Transverse colon (tissue), 4 donors: ENCODE measurements at regions not wholly inside any gene's neighbourhood (a gene's known extent, or its start where the extent isn't known, plus 50 kb on each side); places are given as distances from the start of the nearest gene placed in this dataset.

Experiments used
- DNase-seq: peaks from one replicate; pipeline ENCODE4 v3.0.0-alpha.2; 2019
- H3K27ac ChIP-seq, 4 donors: fragments of 200-600 bp; sonication (generic); 2 replicates each; pipeline ENCODE4 v1.5.1; 2016 to 2018; ENCODE audit warnings: inconsistent platforms in 4 of 4
- H3K27me3 ChIP-seq: fragments of 200-600 bp; sonication (generic); 2 replicates; pipeline ENCODE4 v1.5.1; 2017; ENCODE audit warnings: inconsistent platforms
- H3K36me3 ChIP-seq, 4 donors: fragments of 200-600 bp; sonication (generic); 2 replicates each; pipeline ENCODE4 v1.5.1; 2017 to 2019; ENCODE audit warnings: inconsistent platforms in 4 of 4
- H3K4me1 ChIP-seq, 4 donors: fragments of 200-600 bp; sonication (generic); 2 replicates each; pipeline ENCODE4 v1.5.1; 2017 to 2020; ENCODE audit warnings: inconsistent platforms in 4 of 4
- H3K4me3 ChIP-seq, 4 donors: fragments of 200-600 bp; sonication (generic); 1 replicate in 1 of 4; 2 replicates in 3 of 4; pipeline versions ENCODE4 v1.5.1 to v1.6.1; 2017 to 2019; ENCODE audit warnings: inconsistent platforms in 4 of 4
- H3K9me3 ChIP-seq, 2 donors: fragments of 200-600 bp; sonication (generic); 2 replicates each; pipeline ENCODE4 v1.5.1; 2017 to 2019; ENCODE audit warnings: inconsistent platforms in 2 of 2
- CTCF ChIP-seq, 5 experiments: fragments of 200-600 bp in 3 of 5; fragments of 450-650 bp in 2 of 5; sonication (generic) in 3 of 5; IDR thresholded peaks; 1 replicate in 2 of 5; 2 replicates in 3 of 5; pipeline ENCODE4 v1.5.1; 2016 to 2017; ENCODE audit warnings: antibody characterized with exemption in 5 of 5, inconsistent platforms in 3 of 5, mild to moderate bottlenecking in 2 of 5, moderate library complexity in 1 of 5
- EP300 ChIP-seq: sonication (generic); formaldehyde crosslinking; IDR thresholded peaks from one replicate; pipeline ENCODE4 v1.6.1; 2017; ENCODE audit warnings: antibody characterized with exemption, low read depth
- POLR2A ChIP-seq: fragments of 450-650 bp; IDR thresholded peaks from one replicate; pipeline ENCODE4 v1.6.1; 2016; ENCODE audit warnings: antibody characterized with exemption, mild to moderate bottlenecking, moderate library complexity
- POLR2AphosphoS5 ChIP-seq, 3 donors: sonication (generic); formaldehyde crosslinking; IDR thresholded peaks; one replicate each; pipeline ENCODE4 v1.6.1; 2016; ENCODE audit warnings: antibody characterized with exemption in 3 of 3
- WGBS, 2 donors: methylation state at CpG; one replicate each; pipeline ENCODE4 v1.1.5; 2018; ENCODE audit warnings: low coverage in 1 of 2; 5-methylcytosine and 5-hydroxymethylcytosine counted together
- in situ Hi-C, 4 donors: fragments of 200-750 bp; cut with MboI; loops; one replicate each; pipeline versions ENCODE4 v1.15.0 to v1.15.1; 2017; ENCODE audit warnings: low sequenced_read_pairs in 3 of 4, low pct_ligation_motif_present in 1 of 4, low pct_unique_long_range_greater_than_20kb in 1 of 4
- intact Hi-C: fragments of 100-400 bp; cut with DNase I; formaldehyde crosslinking; loops from one replicate; pipeline ENCODE4 v1.15.1; 2023; ENCODE audit warnings: low total_unique reads

- H3K9me3 ChIP-seq, result no peaks in the 10 kb centered on the region
- H3K27ac ChIP-seq, result no peak overlapping the region
- no peak for DNase-seq
- no peak overlapping the region for H3K4me3 ChIP-seq
- H3K36me3 ChIP-seq, result no peaks in the 10 kb centered on the region
- WGBS, 2 donors, result 64 to 74% methylated on average over 6 to 14 of the region's 14 CpGs
- peaks cover 11% of the 10 kb centered on the region for H3K27me3 ChIP-seq
- TF ChIP-seq EP300 (no peak), CTCF (IDR thresholded peaks at IDR 0.05) (no peak), POLR2AphosphoS5 (IDR thresholded peaks at IDR 0.05) (no peak), POLR2A (no peak)
- intact Hi-C loops, result no loop called here
- in situ Hi-C loops, result loop anchor here in 1 of 4 donors (25.0 kb wide), 1 partner anchor 244 kb away; the partner anchor contains the start of gene OLFM1
- no peaks in the 10 kb centered on the region for H3K4me1 ChIP-seq
These were observed 148.6 kb upstream of the PPP1R26 start for GRCh38 chr9:135330685-135331590.

DNA sequence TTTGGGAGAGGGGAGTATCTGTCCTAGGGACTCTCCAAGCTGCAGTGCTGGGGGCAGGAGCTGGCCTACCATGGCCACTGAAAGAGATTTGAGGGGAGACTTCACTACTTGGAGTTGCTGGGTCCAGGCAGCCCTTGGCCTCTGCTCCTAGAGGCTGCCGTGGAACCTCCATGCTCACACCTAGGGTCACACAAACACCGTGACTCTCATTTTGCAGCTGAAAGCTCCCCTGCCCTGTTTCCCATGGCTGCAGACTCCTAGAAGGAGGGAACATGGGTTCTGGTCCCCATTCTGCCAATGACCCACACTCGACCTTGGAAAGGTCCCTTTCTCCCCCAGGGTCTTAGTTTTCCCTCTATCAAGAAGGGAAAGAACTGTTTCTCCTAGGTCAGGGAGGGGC, 147.1 kb upstream of the PPP1R26 start:
- intact Hi-C loops (no loop called here), in situ Hi-C loops (loop anchor here in 1 of 4 donors (25.0 kb wide), 1 partner anchor 245 kb away; the partner anchor contains the start of gene OLFM1)
- Histone ChIP-seq H3K36me3 (no peaks in the 10 kb centered on the region), H3K27me3 (peaks cover 7% of the 10 kb centered on the region), H3K4me1 (no peaks in the 10 kb centered on the region), H3K27ac (no peak overlapping the region), H3K9me3 (no peaks in the 10 kb centered on the region), H3K4me3 (no peak overlapping the region)
- TF ChIP-seq POLR2A (no peak), EP300 (no peak), CTCF (IDR thresholded peaks at IDR 0.05) (no peak)
- WGBS, 2 donors, result 54% methylated on average over 3 of the region's 3 CpGs; no CpG with 5 or more reads in 1 of the 2 donors
- DNase-seq, result no peak

- no peaks in the 10 kb centered on the region for H3K4me1 ChIP-seq
- intact Hi-C loops (no loop called here), in situ Hi-C loops (loop anchor here in 1 of 4 donors (25.0 kb wide), 1 partner anchor 246 kb away; the partner anchor contains the start of gene OLFM1)
- no peak overlapping the region for H3K27ac ChIP-seq
- DNase-seq, result no peak
- H3K9me3 ChIP-seq, result no peaks in the 10 kb centered on the region
- WGBS, 2 donors, result 95% methylated on average over 7 of the region's 7 CpGs; no CpG with 5 or more reads in 1 of the 2 donors
- no peak for TF ChIP-seq EP300
- TF ChIP-seq POLR2AphosphoS5 (IDR thresholded peaks at IDR 0.05), result no peak
- peaks cover 6% of the 10 kb centered on the region for H3K27me3 ChIP-seq
- no peaks in the 10 kb centered on the region for H3K36me3 ChIP-seq
- H3K4me3 ChIP-seq, result no peak overlapping the region
These were observed 146.4 kb upstream of the PPP1R26 start for GRCh38 chr9:135332979-135333748.

DNA sequence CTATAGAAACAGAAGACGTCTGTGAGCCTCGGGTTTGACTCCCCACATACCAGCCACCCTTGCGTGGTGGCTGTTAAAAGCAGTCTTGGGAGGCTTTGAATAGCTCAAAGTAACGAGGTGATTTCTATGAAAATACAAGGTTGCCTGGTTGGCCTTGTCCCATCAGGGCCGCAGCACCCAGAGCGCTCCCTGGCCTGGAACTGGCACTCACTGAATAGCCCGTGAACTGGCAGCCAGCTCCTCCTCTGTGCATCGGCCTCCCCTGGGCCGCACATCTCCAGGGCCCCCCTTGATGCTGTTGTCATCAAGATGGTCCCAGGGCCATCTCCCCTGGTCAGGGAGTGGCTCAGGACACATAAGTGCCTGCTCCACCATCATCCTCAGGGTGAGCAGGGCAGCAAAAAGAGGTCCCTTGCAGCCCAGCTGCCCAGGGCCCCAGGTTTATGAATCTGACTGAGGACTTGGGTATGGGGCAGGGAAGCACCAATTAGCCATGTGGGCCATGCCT, 144.6 kb upstream of the PPP1R26 start:
- intact Hi-C loops, result no loop called here

More for the DNA sequence above, 144.6 kb upstream of the PPP1R26 start:
- H3K4me1 ChIP-seq, result no peaks in the 10 kb centered on the region
- H3K4me3 ChIP-seq, result no peak overlapping the region
- no peak for DNase-seq
- H3K27ac ChIP-seq, result no peak overlapping the region
- no peaks in the 10 kb centered on the region for H3K36me3 ChIP-seq
- TF ChIP-seq CTCF (IDR thresholded peaks at IDR 0.05) (no peak), EP300 (no peak), POLR2A (no peak), POLR2AphosphoS5 (IDR thresholded peaks at IDR 0.05) (no peak)
- in situ Hi-C loops, result loop anchor here in 1 of 4 donors (25.0 kb wide), 1 partner anchor 248 kb away; the partner anchor contains the start of gene OLFM1
- no peaks in the 10 kb centered on the region for H3K9me3 ChIP-seq
- H3K27me3 ChIP-seq, result peaks cover under 1% of the 10 kb centered on the region
- 87% methylated on average over 9 of the region's 9 CpGs; no CpG with 5 or more reads in 1 of the 2 donors for WGBS, 2 donors
